Panc1 (cell line): ENCODE measurements at regions not wholly inside any gene's neighbourhood (a gene's known extent, or its start where the extent isn't known, plus 50 kb on each side); places are given as distances from the start of the nearest gene placed in this dataset.

Source experiments
- ATAC-seq: fragments of 200-7000 bp; cut with Tn5 transposase; 2 replicates; pipeline ENCODE4 v1.9.1; 2020; ENCODE audit warnings: mild to moderate bottlenecking, moderate library complexity
- BruUV-seq: library from RNA; stranded (reverse); fragments of 400-500 nt; replicated peaks from 2 replicates; lab custom pipeline; 2021; lab: Mats Ljungman, UMichigan
- CTCF ChIA-PET: fragments of 300-600 bp; sonication (Branson Sonifier 250); formaldehyde crosslinking; loops from one replicate; lab custom pipeline; 2022; ENCODE audit warnings: antibody characterized with exemption; lab: Charles Lee
- POLR2A ChIA-PET: fragments of 300-600 bp; sonication (Branson Sonifier 250); formaldehyde crosslinking; loops from one replicate; lab custom pipeline; 2022; ENCODE audit warnings: antibody characterized with exemption; lab: Charles Lee
- DNase-seq: peaks from one replicate; pipeline ENCODE4 v3.0.0-alpha.2; 2010; ENCODE audit warnings: low read depth, low spot score
- H3K27ac ChIP-seq: 2 replicates; pipeline ENCODE4 v1.5.1; 2011; ENCODE audit warnings: mild to moderate bottlenecking, low read length, inconsistent platforms
- H3K27me3 ChIP-seq: fragments of 200-500 bp; sonication (Bioruptor generic); 2 replicates; pipeline ENCODE4 v1.6.0; 2014; ENCODE audit warnings: low read length, inconsistent platforms; ENCODE audit not compliant: control insufficient read depth, insufficient read depth
- H3K36me3 ChIP-seq: fragments of 200-500 bp; sonication (Bioruptor generic); 2 replicates; pipeline ENCODE4 v1.5.1; 2014; ENCODE audit warnings: inconsistent platforms, mild to moderate bottlenecking, low read length, moderate library complexity; ENCODE audit not compliant: control insufficient read depth, insufficient read depth
- H3K4me1 ChIP-seq: 2 replicates; pipeline ENCODE4 v1.5.1; 2011; ENCODE audit warnings: inconsistent platforms, mild to moderate bottlenecking, low read length, moderate library complexity; ENCODE audit not compliant: control insufficient read depth, insufficient read depth
- H3K4me3 ChIP-seq, 2 experiments: 2 replicates each; pipeline ENCODE4 v1.5.1; 2011 to 2012; ENCODE audit warnings: low read depth in 2 of 2, low read length in 2 of 2, mild to moderate bottlenecking in 2 of 2, inconsistent platforms in 1 of 2, moderate library complexity in 1 of 2
- H3K9me3 ChIP-seq: fragments of 200-500 bp; sonication (Bioruptor generic); 2 replicates; pipeline ENCODE4 v1.5.1; 2014; ENCODE audit warnings: low read depth, mild to moderate bottlenecking, inconsistent platforms, low read length, moderate library complexity; ENCODE audit not compliant: control insufficient read depth, insufficient read depth
- CTCF ChIP-seq: fragments of 450-650 bp; IDR thresholded peaks from 2 replicates; pipeline ENCODE4 v1.5.1; 2017; ENCODE audit warnings: mild to moderate bottlenecking
- POLR2AphosphoS5 ChIP-seq: IDR thresholded peaks from 2 replicates; pipeline ENCODE4 v1.6.1; 2012; ENCODE audit warnings: mild to moderate bottlenecking, low read depth, low read length, moderate library complexity
- REST ChIP-seq, 2 experiments: IDR thresholded peaks; 2 replicates each; pipeline ENCODE4 v1.6.1; 2011 to 2012; ENCODE audit warnings: low read depth in 2 of 2, control low read depth in 1 of 2, low read length in 1 of 2, mild to moderate bottlenecking in 1 of 2, moderate library complexity in 1 of 2; ENCODE audit not compliant: insufficient read depth in 1 of 2
- SIN3A ChIP-seq: IDR thresholded peaks from 2 replicates; pipeline ENCODE4 v1.6.1; 2012; ENCODE audit warnings: low read depth, mild to moderate bottlenecking, low read length, moderate library complexity, borderline replicate concordance; ENCODE audit not compliant: insufficient read depth
- TCF7L2 ChIP-seq: IDR thresholded peaks from 2 replicates; pipeline ENCODE4 v1.6.1; 2011; ENCODE audit warnings: mild to moderate bottlenecking, low read depth, low read length, inconsistent platforms
- in situ Hi-C: cut with HindIII; loops from 2 replicates; pipeline ENCODE4 v1.10.0; 2016; ENCODE audit warnings: low sequenced_read_pairs, low pct_unique_long_range_greater_than_20kb
- intact Hi-C: fragments of 100-400 bp; cut with micrococcal nuclease; formaldehyde crosslinking; loops from one replicate; pipeline ENCODE4 v1.10.0; 2022; ENCODE audit not compliant: unreplicated experiment

- intact Hi-C loops, result no loop called here
- Histone ChIP-seq H3K27ac (no peak overlapping the region), H3K4me1 (no peaks in the 10 kb centered on the region), H3K4me3 (no peak overlapping the region), H3K27me3 (no peaks in the 10 kb centered on the region), H3K36me3 (no peaks in the 10 kb centered on the region), H3K9me3 (no peaks in the 10 kb centered on the region)
- TF ChIP-seq POLR2AphosphoS5 (no peak), REST (IDR thresholded peaks at IDR 0.05; ENCODE audit: insufficient read depth in 1 of 2, low read depth in 2 of 2, low read length in 1 of 2) (no peak), SIN3A (no peak), CTCF (no peak), TCF7L2 (no peak)
- in situ Hi-C loops, result no loop called here
- BruUV-seq, result no TSS peak
- ATAC-seq, result no peak
- CTCF ChIA-PET, result no interaction called here
- no peak for DNase-seq
- POLR2A ChIA-PET, result no interaction called here
Observed at GRCh38 chr1:99501871-99502270, 144.0 kb upstream of the PALMD start.

- no peak overlapping the region for H3K4me3 ChIP-seq
- in situ Hi-C loops, result no loop called here
- H3K27ac ChIP-seq, result no peak overlapping the region
- no peak for DNase-seq
- ATAC-seq, result no peak
- TF ChIP-seq POLR2AphosphoS5 (no peak), REST (IDR thresholded peaks at IDR 0.05; ENCODE audit: insufficient read depth in 1 of 2, low read depth in 2 of 2, low read length in 1 of 2) (no peak), CTCF (no peak), SIN3A (no peak), TCF7L2 (no peak)
- BruUV-seq, result no TSS peak
- POLR2A ChIA-PET, result no interaction called here
- no peaks in the 10 kb centered on the region for H3K4me1 ChIP-seq
- H3K27me3 ChIP-seq, result no peaks in the 10 kb centered on the region
- intact Hi-C loops, result no loop called here
- no peaks in the 10 kb centered on the region for H3K9me3 ChIP-seq
- no peaks in the 10 kb centered on the region for H3K36me3 ChIP-seq
- CTCF ChIA-PET, result no interaction called here
Observed at GRCh38 chr1:99502400-99502799, 143.5 kb upstream of the PALMD start.
